ENCODE measurements at regions not wholly inside any gene's neighbourhood (a gene's known extent, or its start where the extent isn't known, plus 50 kb on each side); places are given as distances from the start of the nearest gene placed in this dataset.
"Not testable (repeated sequence)": the region's sequence is repeated elsewhere in the genome, so short reads cannot be mapped to it uniquely, and the experiment has no call there.

DNA sequence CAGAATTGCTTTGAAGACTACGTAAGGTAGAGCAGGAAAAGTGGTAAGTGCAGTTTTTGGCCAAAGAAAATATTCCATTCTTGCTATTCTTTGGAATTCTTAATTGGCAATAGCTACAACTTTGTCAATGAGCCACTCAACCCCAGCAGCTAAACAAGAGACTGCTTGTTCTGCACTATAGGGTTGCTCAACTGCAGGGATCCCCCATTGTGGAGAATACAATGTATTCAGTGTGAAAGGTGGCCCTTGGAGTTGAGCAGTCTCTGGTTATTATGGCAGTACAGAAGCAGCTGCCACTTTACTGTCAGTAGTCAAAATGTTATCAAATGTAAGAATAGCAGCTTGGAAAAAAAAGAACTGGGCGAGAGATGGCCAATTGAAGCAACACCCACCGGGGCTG, 808.7 kb downstream of the CENPC start:
- no peaks in the 10 kb centered on the region for H3K36me3 ChIP-seq (ENCODE audit: control insufficient read depth in 2 of 2, extremely low read depth in 1 of 2, insufficient read depth in 2 of 2, low read length in 2 of 2)
- no peak overlapping the region for H2AFZ ChIP-seq (ENCODE audit: low read depth, low read length)
- H3K79me2 ChIP-seq (ENCODE audit: control insufficient read depth, insufficient read depth, low read length), result no peaks in the 10 kb centered on the region
- intact Hi-C loops (cut with micrococcal nuclease), result no loop called here
- no peaks in the 10 kb centered on the region for H3K4me1 ChIP-seq (ENCODE audit: control insufficient read depth, extremely low read depth, insufficient read depth, low read length)
- H4K20me1 ChIP-seq (replicated peaks; ENCODE audit: control insufficient read depth, extremely low read depth, insufficient read depth, low read length), result no peaks in the 10 kb centered on the region
- no peak overlapping the region for H3K27ac ChIP-seq (ENCODE audit: insufficient read depth, low read depth, low read length)
- no peak overlapping the region for H3K4me2 ChIP-seq (ENCODE audit: insufficient read depth, low read length)
- H3K9me1 ChIP-seq (replicated peaks; ENCODE audit: control insufficient read depth, extremely low read depth, insufficient read depth, low read length), result no peaks in the 10 kb centered on the region
- H3K27me3 ChIP-seq (ENCODE audit: control insufficient read depth in 2 of 2, insufficient read depth in 2 of 2, low read length in 2 of 2), result no peaks in the 10 kb centered on the region
- H3K9me3 ChIP-seq (replicated peaks; ENCODE audit: control insufficient read depth, insufficient read depth, low read length), result no peaks in the 10 kb centered on the region
- ChIA-PET POLR2A (no interaction called here), CTCF (no interaction called here)
- H3K9ac ChIP-seq (replicated peaks; ENCODE audit: extremely low read depth, insufficient read depth, low read length), result no peak overlapping the region
- no peak overlapping the region for H3K4me3 ChIP-seq (replicated peaks in 1 of 3; ENCODE audit: insufficient read depth in 1 of 3, low read depth in 1 of 3, low read length in 3 of 3)
- no peak for TF ChIP-seq FOS (IDR thresholded peaks at IDR 0.05; ENCODE audit: borderline replicate concordance, insufficient read depth, low read length)
- no peak for TF ChIP-seq JUN (IDR thresholded peaks at IDR 0.05; ENCODE audit: borderline replicate concordance, insufficient read depth, insufficient read length, low read depth)
- no peak for DNase-seq (ENCODE audit: low read depth, low spot score)
- dilution Hi-C loops (cut with MboI; ENCODE audit: extremely low pct_ligation_motif_present, low sequenced_read_pairs), result no loop called here
- no TSS peak for BruUV-seq (replicated peaks)
- FAIRE-seq, result no peak

DNA sequence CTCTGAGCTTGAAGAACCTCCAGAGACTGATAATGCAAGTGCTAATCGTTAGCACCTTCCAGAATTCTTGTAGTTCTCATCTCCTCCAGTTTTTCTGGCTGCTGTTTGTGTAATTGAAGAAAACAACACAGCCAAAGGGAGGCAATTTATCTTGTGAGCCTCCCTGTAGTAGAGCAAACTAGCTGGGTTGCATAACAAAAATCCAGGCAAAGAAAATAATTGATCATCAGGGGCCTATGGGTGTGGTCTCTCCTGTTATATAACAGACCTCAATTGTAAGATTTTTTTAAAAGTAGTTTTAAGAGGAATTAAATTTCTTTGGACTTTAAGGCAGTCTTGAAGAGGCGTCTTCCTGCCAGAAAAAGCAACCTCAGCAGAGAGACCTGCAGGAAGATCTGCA, 817.0 kb downstream of the CENPC start:
- H3K36me3 ChIP-seq (ENCODE audit: control insufficient read depth in 2 of 2, extremely low read depth in 1 of 2, insufficient read depth in 2 of 2, low read length in 2 of 2), result no peaks in the 10 kb centered on the region
- FAIRE-seq (no peak), DNase-seq (ENCODE audit: low read depth, low spot score) (no peak)
- no peaks in the 10 kb centered on the region for H4K20me1 ChIP-seq (replicated peaks; ENCODE audit: control insufficient read depth, extremely low read depth, insufficient read depth, low read length)
- TF ChIP-seq POLR2A (IDR thresholded peaks at IDR 0.05; ENCODE audit: low read depth, low read length) (no peak), MYC (IDR thresholded peaks at IDR 0.05; ENCODE audit: low read depth, low read length) (no peak), GATA2 (IDR thresholded peaks at IDR 0.05; ENCODE audit: insufficient read depth, insufficient read length, low read depth, low read length) (no peak), POLR2AphosphoS5 (IDR thresholded peaks at IDR 0.05; ENCODE audit: insufficient read depth, low read depth, low read length) (no peak), FOS (IDR thresholded peaks at IDR 0.05; ENCODE audit: borderline replicate concordance, insufficient read depth, low read length) (no peak), JUN (IDR thresholded peaks at IDR 0.05; ENCODE audit: borderline replicate concordance, insufficient read depth, insufficient read length, low read depth) (no peak), EZH2 (IDR thresholded peaks at IDR 0.05; ENCODE audit: borderline replicate concordance, low read depth, low read length, severe bottlenecking) (no peak)
- TF ChIP-seq, protein P1, sequence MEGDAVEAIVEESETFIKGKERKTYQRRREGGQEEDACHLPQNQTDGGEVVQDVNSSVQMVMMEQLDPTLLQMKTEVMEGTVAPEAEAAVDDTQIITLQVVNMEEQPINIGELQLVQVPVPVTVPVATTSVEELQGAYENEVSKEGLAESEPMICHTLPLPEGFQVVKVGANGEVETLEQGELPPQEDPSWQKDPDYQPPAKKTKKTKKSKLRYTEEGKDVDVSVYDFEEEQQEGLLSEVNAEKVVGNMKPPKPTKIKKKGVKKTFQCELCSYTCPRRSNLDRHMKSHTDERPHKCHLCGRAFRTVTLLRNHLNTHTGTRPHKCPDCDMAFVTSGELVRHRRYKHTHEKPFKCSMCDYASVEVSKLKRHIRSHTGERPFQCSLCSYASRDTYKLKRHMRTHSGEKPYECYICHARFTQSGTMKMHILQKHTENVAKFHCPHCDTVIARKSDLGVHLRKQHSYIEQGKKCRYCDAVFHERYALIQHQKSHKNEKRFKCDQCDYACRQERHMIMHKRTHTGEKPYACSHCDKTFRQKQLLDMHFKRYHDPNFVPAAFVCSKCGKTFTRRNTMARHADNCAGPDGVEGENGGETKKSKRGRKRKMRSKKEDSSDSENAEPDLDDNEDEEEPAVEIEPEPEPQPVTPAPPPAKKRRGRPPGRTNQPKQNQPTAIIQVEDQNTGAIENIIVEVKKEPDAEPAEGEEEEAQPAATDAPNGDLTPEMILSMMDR (IDR thresholded peaks at IDR 0.05; ENCODE audit: extremely low read depth in 1 of 2, insufficient read depth in 1 of 2, low read depth in 1 of 2, low read length in 2 of 2), result no peak
- TF ChIP-seq, protein P2, sequence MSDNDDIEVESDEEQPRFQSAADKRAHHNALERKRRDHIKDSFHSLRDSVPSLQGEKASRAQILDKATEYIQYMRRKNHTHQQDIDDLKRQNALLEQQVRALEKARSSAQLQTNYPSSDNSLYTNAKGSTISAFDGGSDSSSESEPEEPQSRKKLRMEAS (IDR thresholded peaks at IDR 0.05; ENCODE audit: insufficient read depth, insufficient read length), result no peak
- no peak overlapping the region for H2AFZ ChIP-seq (ENCODE audit: low read depth, low read length)
- no peak overlapping the region for H3K9ac ChIP-seq (replicated peaks; ENCODE audit: extremely low read depth, insufficient read depth, low read length)
- BruUV-seq (replicated peaks), result no TSS peak
- no peak overlapping the region for H3K4me2 ChIP-seq (ENCODE audit: insufficient read depth, low read length)
- no peaks in the 10 kb centered on the region for H3K27me3 ChIP-seq (ENCODE audit: control insufficient read depth in 2 of 2, insufficient read depth in 2 of 2, low read length in 2 of 2)
- POLR2A ChIA-PET, result no interaction called here
- no peaks in the 10 kb centered on the region for H3K9me1 ChIP-seq (replicated peaks; ENCODE audit: control insufficient read depth, extremely low read depth, insufficient read depth, low read length)
- H3K4me3 ChIP-seq (replicated peaks in 1 of 3; ENCODE audit: insufficient read depth in 1 of 3, low read depth in 1 of 3, low read length in 3 of 3), result no peak overlapping the region
- H3K27ac ChIP-seq (ENCODE audit: insufficient read depth, low read depth, low read length), result no peak overlapping the region
- H3K9me3 ChIP-seq (replicated peaks; ENCODE audit: control insufficient read depth, insufficient read depth, low read length), result no peaks in the 10 kb centered on the region
- CTCF ChIA-PET, result no interaction called here
- intact Hi-C loops (cut with micrococcal nuclease), result no loop called here
- no peaks in the 10 kb centered on the region for H3K79me2 ChIP-seq (ENCODE audit: control insufficient read depth, insufficient read depth, low read length)
- dilution Hi-C loops (cut with MboI; ENCODE audit: extremely low pct_ligation_motif_present, low sequenced_read_pairs), result no loop called here
- no peaks in the 10 kb centered on the region for H3K4me1 ChIP-seq (ENCODE audit: control insufficient read depth, extremely low read depth, insufficient read depth, low read length)

DNA sequence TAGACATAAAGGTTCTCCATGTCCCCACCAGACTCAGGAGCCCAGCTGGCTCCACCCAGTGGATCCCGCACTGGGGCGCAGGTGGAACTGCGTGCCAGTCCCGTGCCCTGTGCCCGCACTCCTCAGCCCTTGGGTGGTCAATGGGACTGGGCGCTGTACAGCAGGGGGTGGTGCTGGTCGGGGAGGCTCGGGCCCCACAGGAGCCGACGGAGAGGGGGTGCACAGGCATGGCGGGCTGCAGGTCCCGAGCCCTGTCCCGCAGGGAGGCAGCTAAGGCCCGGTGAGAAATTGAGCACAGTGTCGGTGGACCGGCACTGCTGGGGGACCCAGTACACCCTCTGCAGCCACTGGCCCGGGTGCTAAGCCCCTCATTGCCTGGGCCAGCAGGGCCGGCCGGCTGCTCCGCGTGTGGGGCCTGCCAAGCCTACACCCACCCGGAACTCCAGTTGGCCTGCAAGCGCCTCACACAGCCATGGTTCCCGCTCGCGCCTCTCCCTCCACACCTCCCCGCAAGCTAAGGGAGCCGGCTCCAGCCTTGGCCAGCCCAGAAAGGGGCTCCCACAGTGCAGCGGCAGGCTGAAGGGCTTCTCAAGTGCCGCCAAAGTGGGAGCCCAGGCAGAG, 832.9 kb downstream of the CENPC start:
- POLR2A ChIA-PET; CTCF ChIA-PET; H3K27me3 ChIP-seq (ENCODE audit: control insufficient read depth in 2 of 2, insufficient read depth in 2 of 2, low read length in 2 of 2); H3K4me3 ChIP-seq (replicated peaks in 1 of 3; ENCODE audit: insufficient read depth in 1 of 3, low read depth in 1 of 3, low read length in 3 of 3); H3K4me1 ChIP-seq (ENCODE audit: control insufficient read depth, extremely low read depth, insufficient read depth, low read length); intact Hi-C loops (cut with micrococcal nuclease); H3K36me3 ChIP-seq (ENCODE audit: control insufficient read depth in 2 of 2, extremely low read depth in 1 of 2, insufficient read depth in 2 of 2, low read length in 2 of 2); H3K4me2 ChIP-seq (ENCODE audit: insufficient read depth, low read length); H3K27ac ChIP-seq (ENCODE audit: insufficient read depth, low read depth, low read length); FAIRE-seq; H4K20me1 ChIP-seq (replicated peaks; ENCODE audit: control insufficient read depth, extremely low read depth, insufficient read depth, low read length); DNase-seq (ENCODE audit: low read depth, low spot score); BruUV-seq (replicated peaks); H3K9ac ChIP-seq (replicated peaks; ENCODE audit: extremely low read depth, insufficient read depth, low read length); H3K79me2 ChIP-seq (ENCODE audit: control insufficient read depth, insufficient read depth, low read length); H2AFZ ChIP-seq (ENCODE audit: low read depth, low read length); H3K9me1 ChIP-seq (replicated peaks; ENCODE audit: control insufficient read depth, extremely low read depth, insufficient read depth, low read length); dilution Hi-C loops (cut with MboI; ENCODE audit: extremely low pct_ligation_motif_present, low sequenced_read_pairs); H3K9me3 ChIP-seq (replicated peaks; ENCODE audit: control insufficient read depth, insufficient read depth, low read length): not testable (repeated sequence)

Measured in endothelial cell of umbilical vein (primary cell).